GM18498 (cell line): ENCODE measurements at regions not wholly inside any gene's neighbourhood (a gene's known extent, or its start where the extent isn't known, plus 50 kb on each side); places are given as distances from the start of the nearest gene placed in this dataset.
"Not testable (repeated sequence)": the region's sequence is repeated elsewhere in the genome, so short reads cannot be mapped to it uniquely, and the experiment has no call there.

Experiments used
- ATAC-seq: cut with Tn5 transposase; IDR thresholded peaks from one replicate; pipeline ENCODE4 v1.9.1; 2021; ENCODE audit warnings: mild to moderate bottlenecking, moderate library complexity; ENCODE audit not compliant: unreplicated experiment

GRCh38 chr21:34219334-34220060 is 144.3 kb upstream of the KCNE2 start:
- no peak for ATAC-seq

DNA sequence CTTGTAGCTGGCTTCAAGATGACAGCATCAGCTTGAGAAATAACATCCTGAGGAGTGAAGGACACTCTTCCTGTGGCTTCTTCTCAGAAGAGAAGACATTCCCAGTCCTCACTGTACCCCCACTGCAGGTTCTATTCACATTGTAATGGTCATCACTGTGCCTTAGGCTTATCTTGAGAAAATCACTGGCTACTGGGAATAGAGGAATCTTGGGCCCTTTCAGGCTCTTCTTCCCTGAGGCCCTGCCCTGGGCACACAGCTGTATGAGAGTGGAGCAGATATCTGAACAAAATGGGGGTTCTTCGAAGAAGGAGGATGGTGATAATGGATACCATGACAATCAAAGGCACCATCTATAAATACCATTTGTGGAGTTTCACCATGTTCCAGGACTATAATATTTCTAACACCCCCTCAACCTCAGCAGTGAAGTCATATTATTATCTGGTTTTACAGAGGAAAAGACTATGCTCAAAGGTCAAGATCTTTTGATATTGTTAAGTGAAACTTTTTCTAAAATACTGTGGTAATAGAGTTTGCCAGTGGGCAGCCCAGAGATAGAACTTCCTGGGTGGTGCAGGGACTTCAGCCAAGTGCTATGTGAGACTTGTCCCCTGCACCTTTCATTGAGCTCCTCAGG is 143.1 kb upstream of the KCNE2 start:
- no peak for ATAC-seq

DNA sequence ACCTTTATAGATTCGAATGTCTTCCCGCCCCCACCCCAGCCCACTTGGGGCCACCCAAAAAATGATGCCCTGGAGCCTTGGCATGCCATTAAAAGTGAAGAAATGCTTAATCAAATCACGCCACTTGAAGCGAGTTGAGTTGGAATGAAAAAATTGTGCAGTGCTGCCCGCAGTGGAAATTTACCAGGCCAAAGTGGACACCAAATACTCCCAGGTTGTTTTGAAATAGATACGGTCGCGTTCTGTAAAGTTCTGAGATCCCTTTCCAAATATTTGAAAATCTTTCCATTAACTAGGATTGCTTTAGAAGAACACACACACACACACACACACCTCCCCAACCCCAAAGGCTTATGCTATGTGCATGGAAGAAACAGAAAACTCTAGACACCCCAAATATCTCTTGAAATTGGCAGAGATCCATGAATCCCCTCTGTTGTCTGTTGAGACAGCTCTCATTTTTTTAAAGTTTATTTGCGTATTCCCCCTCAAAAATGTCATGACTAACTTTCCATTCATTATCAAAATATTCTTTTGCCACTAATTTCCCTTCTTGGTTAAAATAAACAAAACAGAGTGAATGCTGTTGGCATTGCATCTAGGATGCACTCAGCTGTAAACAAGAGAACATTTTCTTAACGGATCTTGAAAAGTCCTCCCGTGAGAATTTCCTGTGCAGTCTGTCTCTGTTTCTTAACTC is 142.3 kb upstream of the KCNE2 start:
- ATAC-seq: no peak

GRCh38 chr21:34222031-34222335 is 141.8 kb upstream of the KCNE2 start:
- no peak for ATAC-seq

GRCh38 chr21:34223376-34223775 is 140.4 kb upstream of the KCNE2 start:
- no peak for ATAC-seq

DNA sequence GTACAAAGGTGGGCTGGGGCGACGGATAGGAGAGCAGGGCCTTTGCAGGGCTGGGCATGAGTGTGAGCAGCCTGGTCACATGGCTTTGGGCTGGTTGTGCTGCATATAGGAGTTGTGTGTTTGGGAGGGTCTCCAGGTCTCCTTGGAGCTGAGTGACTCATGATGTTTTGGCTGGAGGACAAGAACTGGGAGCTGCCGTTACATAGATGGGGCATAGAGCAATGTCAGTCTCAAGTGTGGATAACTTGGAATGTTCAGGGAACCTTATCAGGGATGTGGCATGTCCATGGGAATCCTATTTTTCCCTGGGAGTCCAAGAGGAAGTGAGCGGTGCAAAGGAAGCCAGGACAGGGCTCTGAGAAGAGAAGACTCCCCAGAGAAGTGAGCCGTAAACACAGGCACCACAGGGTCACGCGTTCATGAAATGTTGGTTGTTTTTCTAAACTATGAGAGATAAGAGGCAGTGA is 136.4 kb upstream of the KCNE2 start:
- no peak for ATAC-seq

DNA sequence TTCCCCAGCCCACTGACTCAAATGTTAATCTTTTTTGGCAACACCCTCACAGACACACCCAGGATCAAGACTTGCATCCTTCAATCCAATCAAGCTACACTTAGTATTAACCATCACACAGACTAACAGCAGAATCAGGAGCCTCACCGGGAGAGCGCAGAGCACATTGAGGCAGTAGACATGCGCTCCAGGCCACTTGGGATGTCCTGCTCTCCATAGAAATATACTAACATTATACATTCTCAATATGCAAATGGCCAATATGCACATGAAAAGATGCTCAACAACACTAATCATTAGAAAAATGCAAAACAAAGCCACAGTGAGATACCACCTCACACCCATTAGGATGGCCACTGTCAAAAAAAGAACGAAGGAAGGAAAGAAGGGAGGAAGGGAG is 135.0 kb upstream of the KCNE2 start:
- no peak for ATAC-seq

DNA sequence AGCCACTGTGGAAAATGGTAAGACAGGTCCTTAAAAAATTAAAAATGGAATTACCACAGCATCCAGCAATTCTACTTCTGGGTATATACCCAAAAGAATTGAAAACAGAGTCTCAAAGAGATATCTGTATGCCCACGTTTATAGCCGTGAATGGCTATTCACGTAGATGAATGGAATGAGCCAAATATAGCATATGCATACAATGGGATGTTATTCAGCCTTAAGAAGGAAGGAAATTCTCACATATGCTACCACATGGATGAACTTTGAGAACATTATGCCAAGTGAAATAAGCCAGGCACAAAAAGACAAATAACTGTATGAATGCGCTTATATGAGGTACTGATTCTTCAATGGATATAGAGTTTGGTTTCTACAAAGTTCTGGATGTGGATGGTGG is 134.5 kb upstream of the KCNE2 start:
- no peak for ATAC-seq

- not testable (repeated sequence) for ATAC-seq
Measured at GRCh38 chr21:34233741-34234140, 130.1 kb upstream of the KCNE2 start.

- no peak for ATAC-seq
Measured at GRCh38 chr21:34235514-34235913, 128.3 kb upstream of the KCNE2 start.

GRCh38 chr21:34242973-34243372 is 120.8 kb upstream of the KCNE2 start:
- ATAC-seq: no peak

- no peak for ATAC-seq
Measured at GRCh38 chr21:34243562-34243961, 120.2 kb upstream of the KCNE2 start.

DNA sequence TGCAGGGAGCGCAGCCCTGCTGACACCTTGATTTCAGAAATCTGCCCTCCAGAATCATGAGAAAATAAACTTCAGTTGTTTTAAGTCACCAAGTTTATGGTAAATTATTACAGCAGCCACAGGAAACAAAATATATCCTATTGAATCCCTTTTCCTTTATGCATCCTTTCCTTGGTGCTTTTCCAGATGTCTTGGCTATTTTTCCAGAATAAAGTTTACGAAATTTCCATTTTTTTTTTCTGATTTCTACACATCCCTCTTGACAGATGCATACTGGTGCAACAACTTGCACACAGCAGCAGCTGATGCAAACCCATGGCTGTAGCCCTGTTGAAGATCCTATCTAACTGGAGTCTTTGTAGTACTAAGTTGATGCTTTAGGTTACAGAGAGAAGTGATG is 111.1 kb upstream of the KCNE2 start:
- ATAC-seq: no peak

GRCh38 chr21:34255073-34255472 is 108.7 kb upstream of the KCNE2 start:
- ATAC-seq: no peak

GRCh38 chr21:34260277-34261008 is 103.4 kb upstream of the KCNE2 start:
- no peak for ATAC-seq

GRCh38 chr21:34261841-34262468 is 101.9 kb upstream of the KCNE2 start:
- ATAC-seq: no peak

GRCh38 chr21:34262469-34262845 is 101.3 kb upstream of the KCNE2 start:
- ATAC-seq: no peak

- no peak for ATAC-seq
Measured at GRCh38 chr21:34263629-34264028, 100.2 kb upstream of the KCNE2 start.

- no peak for ATAC-seq
Measured at GRCh38 chr21:34266351-34266750, 97.5 kb upstream of the KCNE2 start.

DNA sequence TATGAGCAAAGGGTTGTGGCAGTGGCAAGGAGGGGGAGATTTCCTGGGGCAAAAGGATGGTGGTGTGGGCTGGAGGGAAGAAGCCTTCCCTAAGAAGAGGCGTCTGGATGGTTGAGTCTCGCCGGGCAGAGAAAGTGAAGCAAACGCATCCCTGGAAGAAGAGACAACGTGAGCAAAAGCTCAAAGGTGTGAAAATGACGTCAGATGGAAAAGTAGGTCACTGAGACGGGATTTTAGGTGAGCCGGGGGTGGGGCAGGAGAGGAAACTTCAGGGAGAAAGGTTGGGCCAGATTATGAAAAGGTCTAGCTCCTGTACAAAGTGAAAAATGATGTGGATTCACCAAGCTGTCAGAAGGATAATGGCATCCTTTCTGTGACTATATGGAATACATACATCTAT is 95.3 kb upstream of the KCNE2 start:
- ATAC-seq: no peak

GRCh38 chr21:34270411-34270810 is 93.4 kb upstream of the KCNE2 start:
- no peak for ATAC-seq
